ENCODE measurements at regions not wholly inside any gene's neighbourhood (a gene's known extent, or its start where the extent isn't known, plus 50 kb on each side); places are given as distances from the start of the nearest gene placed in this dataset.

- Histone ChIP-seq H2BK120ac (ENCODE audit: low read depth, low read length) (no peak overlapping the region), H3K79me1 (replicated peaks; ENCODE audit: low read length, poor library complexity, severe bottlenecking) (no peaks in the 10 kb centered on the region), H2BK15ac (ENCODE audit: low read depth, poor library complexity, severe bottlenecking) (no peak overlapping the region), H2AK5ac (ENCODE audit: low read length, severe bottlenecking) (no peak overlapping the region), H4K91ac (ENCODE audit: low read length) (no peak overlapping the region), H3K4ac (ENCODE audit: low read depth in 1 of 2, low read length in 2 of 2) (no peak overlapping the region), H2AFZ (ENCODE audit: low read depth, low read length) (no peak overlapping the region), H3K27me3 (ENCODE audit: control insufficient read depth in 1 of 2, insufficient read depth in 1 of 2, low read length in 2 of 2) (no peaks in the 10 kb centered on the region), H3K36me3 (ENCODE audit: control insufficient read depth in 1 of 2, insufficient read depth in 2 of 2, low read depth in 1 of 2, low read length in 2 of 2) (no peaks in the 10 kb centered on the region), H4K8ac (ENCODE audit: low read length) (no peak overlapping the region), H3K27ac (ENCODE audit: low read length, poor library complexity, severe bottlenecking) (no peak overlapping the region), H3K9me3 (ENCODE audit: control insufficient read depth, low read length) (no peaks in the 10 kb centered on the region), H3K18ac (ENCODE audit: low read depth in 1 of 2, low read length in 2 of 2) (no peak overlapping the region), H2BK12ac (ENCODE audit: low read length in 2 of 2) (no peak overlapping the region), H3K14ac (ENCODE audit: low read length in 2 of 2) (no peak overlapping the region), H3K4me3 (ENCODE audit: insufficient read depth in 1 of 2, low read depth in 1 of 2, low read length in 2 of 2) (no peak overlapping the region), H3K4me2 (ENCODE audit: low read length, poor library complexity, severe bottlenecking) (no peak overlapping the region), H2BK5ac (ENCODE audit: low read depth, low read length, poor library complexity, severe bottlenecking) (no peak overlapping the region), H3K23ac (ENCODE audit: low read length in 2 of 2) (no peak overlapping the region), H3K9ac (ENCODE audit: low read length) (peak overlapping the region; percentile 38), H3K4me1 (ENCODE audit: control insufficient read depth, insufficient read depth, low read depth, low read length) (no peaks in the 10 kb centered on the region)
- peak; percentile 14 for DNase-seq
- WGBS = 100% methylated on average over 1 of the region's 2 CpGs
These were observed 654.9 kb upstream of the PKN2 start for GRCh38 chr1:88029142-88029541.

- H2BK15ac ChIP-seq (ENCODE audit: low read depth, poor library complexity, severe bottlenecking) = no peak overlapping the region
- no peak overlapping the region for H2BK120ac ChIP-seq (ENCODE audit: low read depth, low read length)
- no peak for DNase-seq
- no peaks in the 10 kb centered on the region for H3K9me3 ChIP-seq (ENCODE audit: control insufficient read depth, low read length)
- H3K14ac ChIP-seq (ENCODE audit: low read length in 2 of 2) = no peak overlapping the region
- H2BK5ac ChIP-seq (ENCODE audit: low read depth, low read length, poor library complexity, severe bottlenecking) = no peak overlapping the region
- H4K91ac ChIP-seq (ENCODE audit: low read length) = no peak overlapping the region
- H3K4ac ChIP-seq (ENCODE audit: low read depth in 1 of 2, low read length in 2 of 2) = no peak overlapping the region
- H3K79me1 ChIP-seq (replicated peaks; ENCODE audit: low read length, poor library complexity, severe bottlenecking) = no peaks in the 10 kb centered on the region
- H3K18ac ChIP-seq (ENCODE audit: low read depth in 1 of 2, low read length in 2 of 2) = no peak overlapping the region
- no peak overlapping the region for H3K27ac ChIP-seq (ENCODE audit: low read length, poor library complexity, severe bottlenecking)
- H3K27me3 ChIP-seq (ENCODE audit: control insufficient read depth in 1 of 2, insufficient read depth in 1 of 2, low read length in 2 of 2) = no peaks in the 10 kb centered on the region
- no peaks in the 10 kb centered on the region for H3K36me3 ChIP-seq (ENCODE audit: control insufficient read depth in 1 of 2, insufficient read depth in 2 of 2, low read depth in 1 of 2, low read length in 2 of 2)
- no peak overlapping the region for H3K9ac ChIP-seq (ENCODE audit: low read length)
- no peak overlapping the region for H3K23ac ChIP-seq (ENCODE audit: low read length in 2 of 2)
- no peak overlapping the region for H3K4me2 ChIP-seq (ENCODE audit: low read length, poor library complexity, severe bottlenecking)
- H3K4me3 ChIP-seq (ENCODE audit: insufficient read depth in 1 of 2, low read depth in 1 of 2, low read length in 2 of 2) = no peak overlapping the region
- no peaks in the 10 kb centered on the region for H3K4me1 ChIP-seq (ENCODE audit: control insufficient read depth, insufficient read depth, low read depth, low read length)
- H2AK5ac ChIP-seq (ENCODE audit: low read length, severe bottlenecking) = no peak overlapping the region
- no peak overlapping the region for H2BK12ac ChIP-seq (ENCODE audit: low read length in 2 of 2)
- no peak overlapping the region for H2AFZ ChIP-seq (ENCODE audit: low read depth, low read length)
- no peak overlapping the region for H4K8ac ChIP-seq (ENCODE audit: low read length)
These were observed 654.2 kb upstream of the PKN2 start for GRCh38 chr1:88029899-88030298.

- whole genome bisulfite sequencing = 90% methylated on average over 8 of the region's 8 CpGs
- Histone ChIP-seq H3K9ac (ENCODE audit: low read length) (no peak overlapping the region), H4K8ac (ENCODE audit: low read length) (no peak overlapping the region), H2BK120ac (ENCODE audit: low read depth, low read length) (no peak overlapping the region), H3K27me3 (ENCODE audit: control insufficient read depth in 1 of 2, insufficient read depth in 1 of 2, low read length in 2 of 2) (no peaks in the 10 kb centered on the region), H3K4ac (ENCODE audit: low read depth in 1 of 2, low read length in 2 of 2) (no peak overlapping the region), H4K91ac (ENCODE audit: low read length) (no peak overlapping the region), H3K27ac (ENCODE audit: low read length, poor library complexity, severe bottlenecking) (no peak overlapping the region), H3K36me3 (ENCODE audit: control insufficient read depth in 1 of 2, insufficient read depth in 2 of 2, low read depth in 1 of 2, low read length in 2 of 2) (no peaks in the 10 kb centered on the region), H2BK15ac (ENCODE audit: low read depth, poor library complexity, severe bottlenecking) (no peak overlapping the region), H3K4me3 (ENCODE audit: insufficient read depth in 1 of 2, low read depth in 1 of 2, low read length in 2 of 2) (no peak overlapping the region), H3K4me2 (ENCODE audit: low read length, poor library complexity, severe bottlenecking) (no peak overlapping the region), H3K18ac (ENCODE audit: low read depth in 1 of 2, low read length in 2 of 2) (no peak overlapping the region), H3K79me1 (replicated peaks; ENCODE audit: low read length, poor library complexity, severe bottlenecking) (no peaks in the 10 kb centered on the region), H3K14ac (ENCODE audit: low read length in 2 of 2) (no peak overlapping the region), H3K9me3 (ENCODE audit: control insufficient read depth, low read length) (peaks cover 26% of the 10 kb centered on the region), H3K4me1 (ENCODE audit: control insufficient read depth, insufficient read depth, low read depth, low read length) (no peaks in the 10 kb centered on the region), H2BK12ac (ENCODE audit: low read length in 2 of 2) (no peak overlapping the region), H2AFZ (ENCODE audit: low read depth, low read length) (no peak overlapping the region), H2AK5ac (ENCODE audit: low read length, severe bottlenecking) (no peak overlapping the region), H2BK5ac (ENCODE audit: low read depth, low read length, poor library complexity, severe bottlenecking) (no peak overlapping the region), H3K23ac (ENCODE audit: low read length in 2 of 2) (no peak overlapping the region)
- DNase-seq = no peak
These were observed 648.5 kb upstream of the PKN2 start for GRCh38 chr1:88035578-88035977.

- no peaks in the 10 kb centered on the region for H3K36me3 ChIP-seq (ENCODE audit: control insufficient read depth in 1 of 2, insufficient read depth in 2 of 2, low read depth in 1 of 2, low read length in 2 of 2)
- H3K4me3 ChIP-seq (ENCODE audit: insufficient read depth in 1 of 2, low read depth in 1 of 2, low read length in 2 of 2) = no peak overlapping the region
- H3K23ac ChIP-seq (ENCODE audit: low read length in 2 of 2) = no peak overlapping the region
- no peak overlapping the region for H3K18ac ChIP-seq (ENCODE audit: low read depth in 1 of 2, low read length in 2 of 2)
- DNase-seq = no peak
- no peak overlapping the region for H2AK5ac ChIP-seq (ENCODE audit: low read length, severe bottlenecking)
- no peak overlapping the region for H2AFZ ChIP-seq (ENCODE audit: low read depth, low read length)
- no peak overlapping the region for H2BK12ac ChIP-seq (ENCODE audit: low read length in 2 of 2)
- H4K91ac ChIP-seq (ENCODE audit: low read length) = no peak overlapping the region
- WGBS = 88% methylated on average over 12 of the region's 12 CpGs
- no peaks in the 10 kb centered on the region for H3K27me3 ChIP-seq (ENCODE audit: control insufficient read depth in 1 of 2, insufficient read depth in 1 of 2, low read length in 2 of 2)
- H3K4me2 ChIP-seq (ENCODE audit: low read length, poor library complexity, severe bottlenecking) = no peak overlapping the region
- H3K79me1 ChIP-seq (replicated peaks; ENCODE audit: low read length, poor library complexity, severe bottlenecking) = no peaks in the 10 kb centered on the region
- no peak overlapping the region for H2BK120ac ChIP-seq (ENCODE audit: low read depth, low read length)
- no peaks in the 10 kb centered on the region for H3K4me1 ChIP-seq (ENCODE audit: control insufficient read depth, insufficient read depth, low read depth, low read length)
- no peak overlapping the region for H2BK5ac ChIP-seq (ENCODE audit: low read depth, low read length, poor library complexity, severe bottlenecking)
- H3K4ac ChIP-seq (ENCODE audit: low read depth in 1 of 2, low read length in 2 of 2) = no peak overlapping the region
- peaks cover 27% of the 10 kb centered on the region for H3K9me3 ChIP-seq (ENCODE audit: control insufficient read depth, low read length)
- no peak overlapping the region for H2BK15ac ChIP-seq (ENCODE audit: low read depth, poor library complexity, severe bottlenecking)
- H4K8ac ChIP-seq (ENCODE audit: low read length) = no peak overlapping the region
- H3K9ac ChIP-seq (ENCODE audit: low read length) = no peak overlapping the region
- H3K14ac ChIP-seq (ENCODE audit: low read length in 2 of 2) = no peak overlapping the region
- H3K27ac ChIP-seq (ENCODE audit: low read length, poor library complexity, severe bottlenecking) = no peak overlapping the region
These were observed 647.6 kb upstream of the PKN2 start for GRCh38 chr1:88036345-88037014.
